ENCODE measurements at regions not wholly inside any gene's neighbourhood (a gene's known extent, or its start where the extent isn't known, plus 50 kb on each side); places are given as distances from the start of the nearest gene placed in this dataset.

- H3K36me3 Mint-ChIP-seq (ENCODE audit: low read depth) = no peaks in the 10 kb centered on the region
- intact Hi-C loops (cut with DNase I, micrococcal nuclease) = no loop called here
Measured at GRCh38 chr3:165642761-165643420, 194.3 kb downstream of the BCHE start.

DNA sequence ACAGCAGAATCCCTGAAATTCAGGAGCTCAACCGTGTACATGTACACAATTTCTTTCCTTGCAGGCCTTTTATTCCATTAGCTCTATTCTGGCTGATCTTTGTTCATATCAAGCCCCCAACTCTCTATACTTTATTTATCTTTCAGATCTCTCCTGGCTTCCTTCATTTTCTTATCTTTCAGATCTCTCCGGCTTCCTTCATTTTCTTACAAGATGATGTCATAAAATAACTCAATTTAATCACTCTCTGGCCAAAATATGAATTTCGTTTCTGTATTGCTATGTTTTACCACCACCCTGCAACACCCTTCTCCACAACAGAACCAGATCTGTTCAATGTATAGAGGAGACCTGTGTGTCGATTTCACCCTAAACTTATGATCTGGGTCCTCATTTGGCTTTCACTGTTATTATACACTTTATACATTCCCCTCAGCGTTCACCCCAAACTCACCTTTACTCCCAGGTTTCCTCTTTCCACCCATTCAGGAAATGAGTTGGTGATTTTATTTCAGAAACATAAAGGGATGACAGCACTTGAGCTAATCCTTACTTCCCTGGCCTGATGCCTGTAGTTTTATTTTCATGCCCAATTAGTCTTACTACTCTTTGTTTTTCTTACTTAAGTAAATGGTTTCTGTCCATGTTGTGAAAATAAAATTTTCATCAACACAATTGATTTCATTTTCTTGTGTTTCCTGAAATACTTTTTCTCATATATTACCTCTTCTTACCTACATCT lies 195.5 kb downstream of the BCHE start:
- Mint-ChIP-seq H3K4me1 (ENCODE audit: low read depth) (no peaks in the 10 kb centered on the region), H3K27me3 (no peaks in the 10 kb centered on the region), H3K4me3 (no peak overlapping the region), H3K36me3 (ENCODE audit: low read depth) (no peaks in the 10 kb centered on the region), H3K9me3 (peaks cover 6% of the 10 kb centered on the region), H3K27ac (no peak overlapping the region)
- intact Hi-C loops (cut with DNase I, micrococcal nuclease) = no loop called here
- Histone ChIP-seq H3K27me3 (ENCODE audit: control insufficient read depth in 1 of 2, insufficient read depth in 2 of 2, low read length in 2 of 2) (no peaks in the 10 kb centered on the region), H3K36me3 (ENCODE audit: insufficient read depth, low read length) (no peaks in the 10 kb centered on the region), H3K9me3 (ENCODE audit: control insufficient read depth in 1 of 2, insufficient read depth in 1 of 2, low read length in 2 of 2) (no peaks in the 10 kb centered on the region), H3K4me1 (ENCODE audit: insufficient read depth, low read length) (no peaks in the 10 kb centered on the region), H3K27ac (ENCODE audit: low read depth in 1 of 2, low read length in 2 of 2) (no peak overlapping the region), H3K4me3 (ENCODE audit: low read length) (no peak overlapping the region)
- ATAC-seq (ENCODE audit: poor library complexity) = no peak
- DNase-seq = no peak
- CTCF ChIA-PET = no interaction called here
- TF ChIP-seq CTCF (IDR thresholded peaks at IDR 0.05) = no peak
- POLR2A ChIA-PET = no interaction called here

More at GRCh38 chr3:165642761-165643420, 194.3 kb downstream of the BCHE start:
- no peak overlapping the region for H3K27ac ChIP-seq (ENCODE audit: low read depth in 1 of 2, low read length in 2 of 2)
- no peaks in the 10 kb centered on the region for H3K4me1 ChIP-seq (ENCODE audit: insufficient read depth, low read length)
- H3K27me3 ChIP-seq (ENCODE audit: control insufficient read depth in 1 of 2, insufficient read depth in 2 of 2, low read length in 2 of 2) = no peaks in the 10 kb centered on the region
- H3K9me3 ChIP-seq (ENCODE audit: control insufficient read depth in 1 of 2, insufficient read depth in 1 of 2, low read length in 2 of 2) = no peaks in the 10 kb centered on the region
- Mint-ChIP-seq H3K9me3 (peaks cover 6% of the 10 kb centered on the region), H3K4me3 (no peak overlapping the region), H3K27ac (no peak overlapping the region), H3K4me1 (ENCODE audit: low read depth) (no peaks in the 10 kb centered on the region), H3K27me3 (no peaks in the 10 kb centered on the region)
- DNase-seq = no peak
- H3K4me3 ChIP-seq (ENCODE audit: low read length) = no peak overlapping the region
- CTCF ChIA-PET = no interaction called here
- POLR2A ChIA-PET = no interaction called here
- no peaks in the 10 kb centered on the region for H3K36me3 ChIP-seq (ENCODE audit: insufficient read depth, low read length)
- ATAC-seq (ENCODE audit: poor library complexity) = no peak
- no peak for TF ChIP-seq CTCF (IDR thresholded peaks at IDR 0.05)

GRCh38 chr3:165640970-165641369 lies 196.3 kb downstream of the BCHE start:
- intact Hi-C loops (cut with DNase I, micrococcal nuclease) = no loop called here
- peaks cover 9% of the 10 kb centered on the region for H3K9me3 Mint-ChIP-seq
- no peak overlapping the region for H3K4me3 Mint-ChIP-seq
- Histone ChIP-seq H3K27me3 (ENCODE audit: control insufficient read depth in 1 of 2, insufficient read depth in 2 of 2, low read length in 2 of 2) (no peaks in the 10 kb centered on the region), H3K27ac (ENCODE audit: low read depth in 1 of 2, low read length in 2 of 2) (no peak overlapping the region), H3K36me3 (ENCODE audit: insufficient read depth, low read length) (no peaks in the 10 kb centered on the region), H3K4me3 (ENCODE audit: low read length) (no peak overlapping the region), H3K9me3 (ENCODE audit: control insufficient read depth in 1 of 2, insufficient read depth in 1 of 2, low read length in 2 of 2) (no peaks in the 10 kb centered on the region), H3K4me1 (ENCODE audit: insufficient read depth, low read length) (no peaks in the 10 kb centered on the region)
- no peak for TF ChIP-seq CTCF (IDR thresholded peaks at IDR 0.05)
- H3K4me1 Mint-ChIP-seq (ENCODE audit: low read depth) = no peaks in the 10 kb centered on the region
- DNase-seq = no peak
- H3K27ac Mint-ChIP-seq = no peak overlapping the region
- no peaks in the 10 kb centered on the region for H3K27me3 Mint-ChIP-seq
- POLR2A ChIA-PET = no interaction called here
- CTCF ChIA-PET = no interaction called here
- no peaks in the 10 kb centered on the region for H3K36me3 Mint-ChIP-seq (ENCODE audit: low read depth)
- ATAC-seq (ENCODE audit: poor library complexity) = no peak

Data from CD4-positive, alpha-beta T cell (primary cell).